ENCODE measurements at regions not wholly inside any gene's neighbourhood (a gene's known extent, or its start where the extent isn't known, plus 50 kb on each side); places are given as distances from the start of the nearest gene placed in this dataset.

- intact Hi-C loops (cut with micrococcal nuclease) = no loop called here
- no peak for DNase-seq (ENCODE audit: low spot score)
- peaks cover 18% of the 10 kb centered on the region for H3K27me3 Mint-ChIP-seq (ENCODE audit: low read depth)
Measured at GRCh38 chr15:81575436-81576123, 201.6 kb upstream of the TMC3 start.

DNA sequence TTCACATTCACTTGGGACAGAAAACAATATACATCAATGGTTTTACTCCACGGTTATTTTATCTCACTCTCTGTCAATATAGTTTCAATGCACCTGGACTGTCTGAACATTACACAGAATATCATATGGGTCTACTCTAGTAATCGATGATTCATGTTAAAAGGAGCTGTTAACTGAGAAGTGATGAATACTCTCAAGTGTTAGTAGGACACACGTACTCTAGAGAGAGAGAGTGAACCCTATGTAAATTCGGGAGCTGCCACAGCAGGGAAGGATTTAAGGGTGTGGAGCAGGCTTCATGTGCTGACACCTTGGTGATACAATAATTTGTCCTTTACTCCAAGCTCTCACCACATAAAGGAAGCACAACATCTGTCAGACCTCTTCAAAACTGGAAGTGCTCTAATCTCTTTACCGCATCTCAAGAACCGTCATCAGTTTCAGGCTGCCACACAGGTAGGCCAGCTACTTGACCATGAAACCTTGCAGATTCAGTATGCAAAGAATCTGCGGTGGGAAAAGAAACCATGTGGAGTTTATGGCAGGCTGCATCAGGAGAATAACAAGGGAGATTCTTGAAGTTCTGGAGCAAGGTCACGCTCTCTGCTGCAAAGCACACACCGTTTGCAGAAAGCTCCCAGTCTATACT lies 199.2 kb upstream of the TMC3 start:
- no peak for DNase-seq (ENCODE audit: low spot score)
- no peak overlapping the region for H3K4me3 Mint-ChIP-seq (ENCODE audit: low read depth)
- H3K9me3 Mint-ChIP-seq = no peaks in the 10 kb centered on the region
- H3K36me3 Mint-ChIP-seq (ENCODE audit: low read depth) = no peaks in the 10 kb centered on the region
- H3K27me3 Mint-ChIP-seq (ENCODE audit: low read depth) = peaks cover 21% of the 10 kb centered on the region
- H3K27ac Mint-ChIP-seq = no peak overlapping the region
- intact Hi-C loops (cut with micrococcal nuclease) = no loop called here
- peaks cover 3% of the 10 kb centered on the region for H3K4me1 Mint-ChIP-seq (ENCODE audit: low read depth)

More at GRCh38 chr15:81575436-81576123, 201.6 kb upstream of the TMC3 start:
- H3K36me3 Mint-ChIP-seq (ENCODE audit: low read depth) = no peaks in the 10 kb centered on the region
- no peak overlapping the region for H3K4me3 Mint-ChIP-seq (ENCODE audit: low read depth)
- H3K27ac Mint-ChIP-seq = no peak overlapping the region
- no peaks in the 10 kb centered on the region for H3K9me3 Mint-ChIP-seq
- H3K4me1 Mint-ChIP-seq (ENCODE audit: low read depth) = peaks cover 3% of the 10 kb centered on the region

GRCh38 chr15:81572190-81572589 lies 198.2 kb upstream of the TMC3 start:
- intact Hi-C loops (cut with micrococcal nuclease) = no loop called here
- peaks cover 3% of the 10 kb centered on the region for H3K4me1 Mint-ChIP-seq (ENCODE audit: low read depth)
- no peak overlapping the region for H3K27ac Mint-ChIP-seq
- peaks cover 23% of the 10 kb centered on the region for H3K27me3 Mint-ChIP-seq (ENCODE audit: low read depth)
- H3K9me3 Mint-ChIP-seq = no peaks in the 10 kb centered on the region
- no peaks in the 10 kb centered on the region for H3K36me3 Mint-ChIP-seq (ENCODE audit: low read depth)
- no peak overlapping the region for H3K4me3 Mint-ChIP-seq (ENCODE audit: low read depth)
- DNase-seq (ENCODE audit: low spot score) = no peak

DNA sequence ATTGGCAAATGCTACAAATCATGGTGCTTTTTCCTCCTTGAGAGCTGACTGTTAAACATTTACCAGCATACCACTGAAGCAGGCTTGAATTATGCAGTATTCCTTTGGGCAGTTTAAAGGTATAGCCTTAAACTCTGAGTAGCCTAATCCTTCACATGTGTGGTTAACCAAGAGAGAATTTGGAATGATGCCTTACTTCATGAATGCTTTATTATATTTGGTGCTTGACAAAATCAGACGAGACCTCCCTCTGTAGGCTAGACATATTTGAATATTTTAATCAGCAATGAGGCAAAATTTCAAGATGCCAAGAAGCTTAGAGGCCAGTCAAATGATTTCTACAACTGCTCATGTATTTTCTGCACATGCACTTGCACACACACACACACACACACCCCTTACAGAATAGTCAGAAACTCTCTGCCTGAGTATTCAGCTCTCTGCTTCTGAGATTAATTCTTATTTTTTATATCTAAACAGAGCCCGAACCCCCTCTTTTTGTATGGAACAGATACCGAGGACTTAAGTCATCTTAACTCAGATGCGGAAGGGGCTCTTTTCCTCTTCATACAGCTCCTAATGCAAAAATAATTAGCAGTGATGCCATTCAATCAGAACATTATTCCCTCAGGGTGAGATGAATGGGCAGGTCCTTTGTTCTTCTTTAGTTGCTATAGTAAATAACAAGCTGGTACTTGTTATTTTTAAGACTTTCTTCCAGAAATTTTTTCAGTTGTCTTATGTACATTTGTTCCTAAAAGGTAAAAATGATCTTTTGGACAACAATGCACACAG lies 195.5 kb upstream of the TMC3 start:
- H3K4me3 Mint-ChIP-seq (ENCODE audit: low read depth) = no peak overlapping the region
- H3K9me3 Mint-ChIP-seq = no peaks in the 10 kb centered on the region
- H3K4me1 Mint-ChIP-seq (ENCODE audit: low read depth) = peaks cover 3% of the 10 kb centered on the region
- no peak overlapping the region for H3K27ac Mint-ChIP-seq
- intact Hi-C loops (cut with micrococcal nuclease) = no loop called here
- H3K36me3 Mint-ChIP-seq (ENCODE audit: low read depth) = no peaks in the 10 kb centered on the region
- peaks cover 20% of the 10 kb centered on the region for H3K27me3 Mint-ChIP-seq (ENCODE audit: low read depth)
- no peak for DNase-seq (ENCODE audit: low spot score)

- Mint-ChIP-seq H3K4me3 (ENCODE audit: low read depth) (no peak overlapping the region), H3K27me3 (ENCODE audit: low read depth) (peaks cover 15% of the 10 kb centered on the region), H3K9me3 (no peaks in the 10 kb centered on the region), H3K27ac (no peak overlapping the region), H3K36me3 (ENCODE audit: low read depth) (no peaks in the 10 kb centered on the region), H3K4me1 (ENCODE audit: low read depth) (no peaks in the 10 kb centered on the region)
- intact Hi-C loops (cut with micrococcal nuclease) = no loop called here
- no peak for DNase-seq (ENCODE audit: low spot score)
Measured at GRCh38 chr15:81567924-81568323, 193.9 kb upstream of the TMC3 start.

DNA sequence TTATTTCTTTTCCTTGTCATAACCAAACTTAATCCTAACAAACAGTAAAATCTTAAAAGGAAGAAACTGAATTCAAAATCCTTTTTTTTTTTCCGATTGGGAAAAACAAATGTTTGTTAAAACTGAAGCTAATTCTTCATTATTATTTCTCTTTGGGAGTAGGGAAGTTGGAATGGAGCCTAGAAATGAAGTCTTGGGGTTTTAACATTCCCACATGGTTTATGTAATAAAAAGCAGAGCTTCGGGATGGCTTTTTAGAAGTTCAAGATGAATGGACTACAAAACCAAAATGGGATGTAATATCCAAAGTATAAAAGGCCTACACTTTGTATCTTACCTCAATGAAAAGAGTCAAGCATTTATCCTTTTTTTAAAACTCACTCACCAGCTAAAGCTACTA lies 189.0 kb upstream of the TMC3 start:
- intact Hi-C loops (cut with micrococcal nuclease) = no loop called here
- H3K9me3 Mint-ChIP-seq = no peaks in the 10 kb centered on the region

GRCh38 chr15:81560405-81560804 lies 186.4 kb upstream of the TMC3 start:
- Mint-ChIP-seq H3K4me3 (ENCODE audit: low read depth) (no peak overlapping the region), H3K4me1 (ENCODE audit: low read depth) (no peaks in the 10 kb centered on the region), H3K36me3 (ENCODE audit: low read depth) (no peaks in the 10 kb centered on the region), H3K9me3 (no peaks in the 10 kb centered on the region), H3K27me3 (ENCODE audit: low read depth) (peaks cover 4% of the 10 kb centered on the region), H3K27ac (no peak overlapping the region)
- intact Hi-C loops (cut with micrococcal nuclease) = no loop called here
- no peak for DNase-seq (ENCODE audit: low spot score)

More for the DNA sequence above, 189.0 kb upstream of the TMC3 start:
- no peak overlapping the region for H3K4me3 Mint-ChIP-seq (ENCODE audit: low read depth)
- H3K36me3 Mint-ChIP-seq (ENCODE audit: low read depth) = no peaks in the 10 kb centered on the region
- peaks cover 4% of the 10 kb centered on the region for H3K27me3 Mint-ChIP-seq (ENCODE audit: low read depth)
- no peak for DNase-seq (ENCODE audit: low spot score)
- no peak overlapping the region for H3K27ac Mint-ChIP-seq
- no peaks in the 10 kb centered on the region for H3K4me1 Mint-ChIP-seq (ENCODE audit: low read depth)

- no peaks in the 10 kb centered on the region for H3K4me1 Mint-ChIP-seq (ENCODE audit: low read depth)
- no peak for DNase-seq (ENCODE audit: low spot score)
- H3K4me3 Mint-ChIP-seq (ENCODE audit: low read depth) = no peak overlapping the region
- H3K36me3 Mint-ChIP-seq (ENCODE audit: low read depth) = no peaks in the 10 kb centered on the region
- intact Hi-C loops (cut with micrococcal nuclease) = no loop called here
- peaks cover 4% of the 10 kb centered on the region for H3K27me3 Mint-ChIP-seq (ENCODE audit: low read depth)
- H3K9me3 Mint-ChIP-seq = no peaks in the 10 kb centered on the region
- H3K27ac Mint-ChIP-seq = no peak overlapping the region
Measured at GRCh38 chr15:81558056-81558455, 184.0 kb upstream of the TMC3 start.

DNA sequence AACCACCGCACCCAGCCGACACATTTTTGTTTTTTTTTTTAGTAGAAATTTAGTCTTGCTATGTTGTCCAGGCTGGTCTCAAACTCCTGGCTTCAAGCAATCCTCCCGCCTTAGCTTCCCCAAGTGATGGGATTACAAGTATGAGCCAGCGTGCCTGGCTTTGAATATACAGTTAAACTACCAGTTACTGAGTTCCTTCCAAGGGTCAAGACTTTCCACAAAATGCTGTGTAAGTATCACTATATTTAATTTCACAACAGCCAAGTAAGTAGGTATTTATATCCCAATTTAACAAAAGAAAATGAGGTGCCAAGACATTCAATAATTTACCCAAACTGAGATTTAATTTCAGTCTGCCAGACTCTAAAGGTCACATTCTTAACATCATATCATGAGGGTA lies 181.3 kb upstream of the TMC3 start:
- Mint-ChIP-seq H3K27ac (no peak overlapping the region), H3K27me3 (ENCODE audit: low read depth) (peaks cover 4% of the 10 kb centered on the region), H3K4me3 (ENCODE audit: low read depth) (no peak overlapping the region), H3K9me3 (no peaks in the 10 kb centered on the region), H3K36me3 (ENCODE audit: low read depth) (no peaks in the 10 kb centered on the region), H3K4me1 (ENCODE audit: low read depth) (no peaks in the 10 kb centered on the region)
- DNase-seq (ENCODE audit: low spot score) = no peak
- intact Hi-C loops (cut with micrococcal nuclease) = no loop called here

GRCh38 chr15:81548365-81549130 lies 174.5 kb upstream of the TMC3 start:
- no peaks in the 10 kb centered on the region for H3K9me3 Mint-ChIP-seq
- intact Hi-C loops (cut with micrococcal nuclease) = no loop called here
- DNase-seq (ENCODE audit: low spot score) = no peak
- H3K4me3 Mint-ChIP-seq (ENCODE audit: low read depth) = no peak overlapping the region
- H3K4me1 Mint-ChIP-seq (ENCODE audit: low read depth) = no peaks in the 10 kb centered on the region
- H3K36me3 Mint-ChIP-seq (ENCODE audit: low read depth) = no peaks in the 10 kb centered on the region
- H3K27me3 Mint-ChIP-seq (ENCODE audit: low read depth) = no peaks in the 10 kb centered on the region
- no peak overlapping the region for H3K27ac Mint-ChIP-seq

DNA sequence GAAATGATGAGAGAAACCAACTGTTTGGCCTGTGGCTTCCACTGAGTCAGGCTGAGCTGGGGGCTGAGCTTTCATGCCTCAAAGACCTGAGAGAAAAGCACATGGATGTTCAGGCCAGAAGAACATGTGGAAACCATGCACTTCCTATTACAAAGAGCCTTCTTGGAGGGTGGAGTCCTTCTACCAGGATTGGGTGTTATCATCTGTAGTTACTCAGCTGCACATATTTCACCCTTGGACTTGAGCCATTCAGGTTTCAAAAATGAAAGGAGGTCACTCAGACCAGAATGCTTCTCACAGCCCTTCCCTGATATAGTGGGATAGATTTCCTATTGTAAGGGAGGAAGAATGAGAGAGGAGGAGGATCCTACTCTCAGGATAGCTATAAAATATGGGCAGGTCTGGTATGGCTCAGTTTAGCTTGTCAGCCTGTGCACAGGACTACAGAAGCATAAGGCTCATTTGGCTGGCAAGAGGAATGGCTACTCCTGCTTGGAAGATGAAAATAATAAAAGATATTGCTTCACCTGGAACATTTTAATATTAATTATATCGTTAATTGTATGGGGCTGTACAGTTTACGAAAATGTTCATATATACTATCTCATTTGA lies 173.6 kb upstream of the TMC3 start:
- Mint-ChIP-seq H3K27ac (no peak overlapping the region), H3K36me3 (ENCODE audit: low read depth) (no peaks in the 10 kb centered on the region), H3K4me1 (ENCODE audit: low read depth) (no peaks in the 10 kb centered on the region), H3K9me3 (no peaks in the 10 kb centered on the region), H3K4me3 (ENCODE audit: low read depth) (no peak overlapping the region), H3K27me3 (ENCODE audit: low read depth) (no peaks in the 10 kb centered on the region)
- intact Hi-C loops (cut with micrococcal nuclease) = no loop called here
- DNase-seq (ENCODE audit: low spot score) = no peak

- Mint-ChIP-seq H3K4me3 (ENCODE audit: low read depth) (no peak overlapping the region), H3K4me1 (ENCODE audit: low read depth) (no peaks in the 10 kb centered on the region), H3K27ac (no peak overlapping the region), H3K27me3 (ENCODE audit: low read depth) (peaks cover 3% of the 10 kb centered on the region), H3K36me3 (ENCODE audit: low read depth) (no peaks in the 10 kb centered on the region), H3K9me3 (no peaks in the 10 kb centered on the region)
- intact Hi-C loops (cut with micrococcal nuclease) = no loop called here
- no peak for DNase-seq (ENCODE audit: low spot score)
Measured at GRCh38 chr15:81544385-81544784, 170.4 kb upstream of the TMC3 start.

Measured in activated T-helper 2 cell treated with anti-CD3 and anti-CD28 coated beads, Interferon-gamma antibody, Interleukin-2, Interleukin-4, amounts not matched to agents 10 μg/mL and 5 μg/mL and 100 μg/mL, durations not matched to agents 14 hours and 24 hours and 36 hours (primary cell).